ENCODE measurements at regions not wholly inside any gene's neighbourhood (a gene's known extent, or its start where the extent isn't known, plus 50 kb on each side); places are given as distances from the start of the nearest gene placed in this dataset.
"Not testable (repeated sequence)": the region's sequence is repeated elsewhere in the genome, so short reads cannot be mapped to it uniquely, and the experiment has no call there.

DNA sequence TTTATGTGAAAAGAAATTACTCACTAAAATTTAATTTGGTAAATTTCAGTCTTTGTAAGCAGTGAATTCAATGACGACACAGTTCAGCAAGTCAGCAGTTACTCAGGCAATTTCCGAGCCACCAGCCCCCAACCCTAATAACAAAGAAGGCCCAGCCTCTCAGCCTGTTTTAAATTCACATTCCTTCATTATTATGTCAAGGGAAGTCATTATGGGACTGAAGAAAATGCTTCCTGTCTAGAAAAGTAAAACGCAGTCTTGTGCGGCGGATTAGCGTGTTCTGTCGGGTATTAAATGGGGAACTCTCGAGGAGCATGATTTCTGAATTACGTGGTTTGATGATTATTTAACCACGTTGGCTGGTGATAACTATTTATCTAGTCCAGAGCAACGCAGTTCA lies 177.6 kb downstream of the AIPL1 start:
- Histone ChIP-seq H3K4me3 (ENCODE audit: insufficient read depth, low read depth, low read length) (no peak overlapping the region), H3K27me3 (ENCODE audit: control insufficient read depth, insufficient read depth, low read length) (no peaks in the 10 kb centered on the region), H3K36me3 (replicated peaks; ENCODE audit: control insufficient read depth, insufficient read depth, low read length) (no peaks in the 10 kb centered on the region)
- DNase-seq, result no peak

DNA sequence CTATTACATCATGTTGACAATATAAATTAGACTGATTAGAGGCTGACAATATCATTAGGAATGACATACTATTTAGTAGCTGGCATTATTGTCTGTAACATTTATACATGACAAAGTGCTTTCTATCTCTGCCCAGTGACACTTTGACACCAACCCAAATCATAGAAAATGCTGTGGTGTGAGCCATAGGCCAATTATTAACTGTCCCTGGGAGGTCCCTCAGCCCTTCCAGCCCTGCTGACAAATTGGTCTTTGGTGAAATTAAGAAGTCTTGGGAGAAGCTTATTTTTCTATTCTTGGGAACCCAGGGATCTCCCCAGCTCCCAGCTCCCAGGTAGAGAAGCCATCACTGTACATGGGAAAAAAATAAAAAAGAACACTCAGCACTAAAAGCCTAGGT lies 179.6 kb downstream of the AIPL1 start:
- no peak for DNase-seq
- Histone ChIP-seq H3K36me3 (replicated peaks; ENCODE audit: control insufficient read depth, insufficient read depth, low read length) (no peaks in the 10 kb centered on the region), H3K27me3 (ENCODE audit: control insufficient read depth, insufficient read depth, low read length) (no peaks in the 10 kb centered on the region), H3K4me3 (ENCODE audit: insufficient read depth, low read depth, low read length) (no peak overlapping the region)

GRCh38 chr17:6254036-6254435 lies 180.9 kb downstream of the AIPL1 start:
- H3K36me3 ChIP-seq (replicated peaks; ENCODE audit: control insufficient read depth, insufficient read depth, low read length), result no peaks in the 10 kb centered on the region
- H3K27me3 ChIP-seq (ENCODE audit: control insufficient read depth, insufficient read depth, low read length), result no peaks in the 10 kb centered on the region
- H3K4me3 ChIP-seq (ENCODE audit: insufficient read depth, low read depth, low read length), result no peak overlapping the region
- DNase-seq, result no peak

DNA sequence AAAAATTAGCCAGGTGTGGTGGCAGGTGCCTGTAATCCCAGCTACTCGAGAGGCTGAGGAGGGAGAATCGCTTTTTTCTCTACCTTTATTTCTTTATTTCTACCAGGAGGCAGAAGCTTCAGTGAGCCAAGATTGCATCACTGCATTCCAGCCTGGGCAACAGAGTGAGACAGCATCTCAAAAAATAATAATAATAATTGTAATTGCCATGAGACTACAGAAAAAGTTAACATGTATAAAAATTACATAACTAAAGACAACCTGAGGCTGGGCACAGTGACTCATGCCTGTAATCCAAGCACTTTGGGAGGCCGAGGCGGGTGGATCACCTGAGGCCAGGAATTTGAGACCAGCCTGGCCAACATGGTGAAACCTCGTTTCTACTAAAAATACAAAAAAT lies 181.5 kb downstream of the WSCD1 start:
- H3K36me3 ChIP-seq (replicated peaks; ENCODE audit: control insufficient read depth, insufficient read depth, low read length); H3K4me3 ChIP-seq (ENCODE audit: insufficient read depth, low read depth, low read length); DNase-seq; H3K27me3 ChIP-seq (ENCODE audit: control insufficient read depth, insufficient read depth, low read length): not testable (repeated sequence)

- Histone ChIP-seq H3K4me3 (ENCODE audit: insufficient read depth, low read depth, low read length) (no peak overlapping the region), H3K36me3 (replicated peaks; ENCODE audit: control insufficient read depth, insufficient read depth, low read length) (no peaks in the 10 kb centered on the region), H3K27me3 (ENCODE audit: control insufficient read depth, insufficient read depth, low read length) (no peaks in the 10 kb centered on the region)
- no peak for DNase-seq
These were observed 179.6 kb downstream of the WSCD1 start for GRCh38 chr17:6249732-6250131.

DNA sequence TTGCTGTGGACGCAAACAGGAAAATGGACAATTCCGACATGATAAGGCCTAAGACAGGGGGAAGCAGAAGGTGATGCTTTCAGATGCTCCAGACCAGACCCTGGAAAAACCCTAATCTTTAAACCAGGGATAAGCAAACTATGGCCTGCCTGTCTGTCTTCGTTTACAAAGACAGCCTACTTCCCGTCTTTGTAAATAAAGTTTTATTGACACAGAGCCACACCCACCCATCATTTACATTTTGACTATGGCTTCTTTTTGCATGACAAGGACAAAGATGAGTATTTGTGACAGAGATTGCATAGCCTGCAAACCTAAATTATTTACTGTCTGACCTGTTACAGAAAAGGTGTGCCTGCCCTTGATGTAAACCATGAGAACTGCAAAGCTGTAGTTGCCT lies 177.9 kb downstream of the WSCD1 start:
- no peaks in the 10 kb centered on the region for H3K27me3 ChIP-seq (ENCODE audit: control insufficient read depth, insufficient read depth, low read length)
- no peak for DNase-seq
- H3K36me3 ChIP-seq (replicated peaks; ENCODE audit: control insufficient read depth, insufficient read depth, low read length), result no peaks in the 10 kb centered on the region
- H3K4me3 ChIP-seq (ENCODE audit: insufficient read depth, low read depth, low read length), result no peak overlapping the region

DNA sequence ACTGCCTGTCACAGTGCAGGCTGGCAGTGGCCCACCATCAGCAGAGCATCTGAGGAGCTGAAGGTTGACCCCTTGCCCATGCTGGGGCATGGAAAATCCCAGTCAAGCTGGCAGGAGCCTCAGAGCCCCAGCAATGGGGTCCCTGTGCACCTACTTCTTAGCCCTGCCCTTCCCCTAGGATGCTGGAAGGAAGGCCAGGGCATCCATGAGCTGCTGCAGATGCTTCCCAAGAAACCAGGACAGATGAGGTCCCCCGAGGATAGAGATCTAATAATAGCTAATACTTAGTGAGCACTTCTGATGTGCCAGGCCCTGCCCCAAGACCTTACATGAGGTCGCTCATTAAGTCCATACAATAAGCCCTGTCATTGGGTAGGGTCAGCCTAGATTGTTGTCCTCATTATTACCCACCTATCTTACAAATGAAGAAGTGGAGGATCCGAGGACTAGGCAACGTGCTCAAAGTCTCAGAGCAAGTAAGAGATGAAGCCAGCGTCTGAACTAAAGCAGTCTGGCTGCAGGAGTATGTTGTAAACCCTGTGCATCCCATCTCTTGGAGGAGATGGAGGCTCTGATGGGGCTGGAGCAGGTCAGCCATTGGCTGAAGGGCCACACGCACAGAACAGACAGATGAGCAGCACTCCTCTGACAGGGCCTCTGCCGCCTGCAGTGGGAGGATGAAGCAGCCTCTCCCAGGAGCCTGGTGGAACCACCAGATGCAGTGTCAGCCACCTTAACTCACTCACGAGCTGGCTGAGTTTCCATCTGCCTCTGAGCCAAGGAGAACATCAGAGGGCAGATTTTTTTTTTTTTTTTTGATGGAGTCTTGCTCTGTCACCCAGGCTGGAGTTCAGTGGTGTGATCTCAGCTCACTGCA lies 175.4 kb downstream of the WSCD1 start:
- no peak overlapping the region for H3K4me3 ChIP-seq (ENCODE audit: insufficient read depth, low read depth, low read length)
- no peaks in the 10 kb centered on the region for H3K27me3 ChIP-seq (ENCODE audit: control insufficient read depth, insufficient read depth, low read length)
- no peak for DNase-seq
- no peaks in the 10 kb centered on the region for H3K36me3 ChIP-seq (replicated peaks; ENCODE audit: control insufficient read depth, insufficient read depth, low read length)

DNA sequence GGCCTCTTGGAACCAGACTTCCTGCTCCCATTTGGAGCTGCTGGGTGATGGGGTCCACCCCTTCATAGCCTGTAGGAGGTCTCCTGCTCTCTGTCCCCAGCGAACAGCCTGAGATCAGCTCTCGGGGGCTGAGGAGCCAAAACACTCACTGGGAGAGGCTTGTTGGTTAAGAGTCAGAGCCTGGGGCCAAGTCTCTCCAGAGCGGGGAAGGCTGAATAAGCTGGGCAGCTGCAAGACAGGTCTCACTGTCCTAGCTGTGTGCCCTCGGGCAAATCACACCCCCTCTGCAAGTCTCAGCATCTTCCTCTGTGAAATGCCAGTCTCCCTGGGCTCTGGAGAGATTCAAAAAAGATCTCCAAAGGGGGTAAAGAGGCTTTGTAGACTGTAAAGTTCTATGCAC lies 174.6 kb downstream of the WSCD1 start:
- Histone ChIP-seq H3K36me3 (replicated peaks; ENCODE audit: control insufficient read depth, insufficient read depth, low read length) (no peaks in the 10 kb centered on the region), H3K27me3 (ENCODE audit: control insufficient read depth, insufficient read depth, low read length) (no peaks in the 10 kb centered on the region), H3K4me3 (ENCODE audit: insufficient read depth, low read depth, low read length) (no peak overlapping the region)
- DNase-seq, result no peak

DNA sequence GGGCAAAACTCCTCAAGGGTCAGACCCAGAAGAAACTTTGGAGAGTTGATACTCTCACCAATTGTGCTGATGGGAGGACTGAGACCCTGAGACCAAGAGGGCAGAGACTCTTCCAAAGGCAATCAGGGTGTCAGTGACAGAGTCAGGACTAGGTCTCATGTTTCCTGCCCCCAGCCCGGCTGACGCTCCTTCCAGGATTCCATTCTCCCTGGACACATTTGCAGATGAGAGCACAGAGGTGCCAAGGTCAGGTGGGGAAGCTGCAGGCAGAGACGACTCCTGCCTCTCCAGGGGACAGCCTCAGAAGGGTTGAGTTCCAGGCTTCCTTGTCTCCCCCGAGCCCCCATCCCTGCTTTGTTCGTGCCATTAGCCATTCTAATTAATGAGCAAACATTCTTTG lies 174.1 kb downstream of the WSCD1 start:
- H3K36me3 ChIP-seq (replicated peaks; ENCODE audit: control insufficient read depth, insufficient read depth, low read length), result no peaks in the 10 kb centered on the region
- no peak overlapping the region for H3K4me3 ChIP-seq (ENCODE audit: insufficient read depth, low read depth, low read length)
- no peaks in the 10 kb centered on the region for H3K27me3 ChIP-seq (ENCODE audit: control insufficient read depth, insufficient read depth, low read length)
- no peak for DNase-seq

- H3K36me3 ChIP-seq (replicated peaks; ENCODE audit: control insufficient read depth, insufficient read depth, low read length), result no peaks in the 10 kb centered on the region
- no peak overlapping the region for H3K4me3 ChIP-seq (ENCODE audit: insufficient read depth, low read depth, low read length)
- no peaks in the 10 kb centered on the region for H3K27me3 ChIP-seq (ENCODE audit: control insufficient read depth, insufficient read depth, low read length)
- no peak for DNase-seq
These were observed 173.0 kb downstream of the WSCD1 start for GRCh38 chr17:6243186-6243585.

DNA sequence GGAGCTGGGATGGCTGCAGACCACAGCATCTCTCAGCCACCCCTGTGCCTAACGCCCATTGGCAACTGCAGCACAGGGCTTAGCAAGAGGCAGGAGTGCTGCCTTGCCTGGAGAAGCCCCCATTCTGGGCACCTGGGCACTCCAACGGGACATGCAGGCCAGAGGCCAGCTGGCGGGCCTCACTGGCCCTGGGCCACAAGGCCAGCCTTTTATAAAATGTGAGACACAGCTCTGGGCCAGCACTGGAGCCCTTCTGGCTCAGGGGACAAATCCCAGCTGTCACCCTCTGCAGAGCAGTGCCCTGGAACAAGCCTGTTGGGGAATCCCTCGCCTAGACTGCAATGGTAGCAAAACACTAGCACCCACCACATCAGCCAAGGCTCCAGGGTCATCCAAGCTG lies 171.8 kb downstream of the WSCD1 start:
- no peaks in the 10 kb centered on the region for H3K36me3 ChIP-seq (replicated peaks; ENCODE audit: control insufficient read depth, insufficient read depth, low read length)
- DNase-seq, result no peak
- no peak overlapping the region for H3K4me3 ChIP-seq (ENCODE audit: insufficient read depth, low read depth, low read length)
- no peaks in the 10 kb centered on the region for H3K27me3 ChIP-seq (ENCODE audit: control insufficient read depth, insufficient read depth, low read length)

DNA sequence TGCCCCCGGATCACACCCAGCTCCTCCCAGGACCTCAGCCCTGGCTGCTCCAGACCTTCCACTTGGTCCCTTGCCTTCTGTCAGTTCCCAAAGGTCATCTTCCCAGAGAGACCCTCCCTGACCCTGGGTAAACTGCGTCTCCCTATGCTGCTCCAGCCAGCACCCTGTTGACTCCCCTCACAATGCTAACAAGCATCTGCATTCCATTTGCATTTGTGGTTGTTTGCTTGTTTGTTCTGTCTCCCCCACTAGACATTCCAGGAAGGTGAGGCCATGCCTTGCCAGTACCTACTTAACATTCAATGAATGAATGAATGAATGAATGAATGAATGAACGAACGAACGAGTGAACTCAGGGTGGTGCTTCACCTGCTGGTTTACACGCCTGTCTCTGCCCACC lies 171.2 kb downstream of the WSCD1 start:
- peak; percentile 51 for DNase-seq
- Histone ChIP-seq H3K36me3 (replicated peaks; ENCODE audit: control insufficient read depth, insufficient read depth, low read length) (no peaks in the 10 kb centered on the region), H3K27me3 (ENCODE audit: control insufficient read depth, insufficient read depth, low read length) (no peaks in the 10 kb centered on the region), H3K4me3 (ENCODE audit: insufficient read depth, low read depth, low read length) (no peak overlapping the region)

GRCh38 chr17:6240601-6241000 lies 170.4 kb downstream of the WSCD1 start:
- H3K36me3 ChIP-seq (replicated peaks; ENCODE audit: control insufficient read depth, insufficient read depth, low read length), result no peaks in the 10 kb centered on the region
- H3K27me3 ChIP-seq (ENCODE audit: control insufficient read depth, insufficient read depth, low read length), result no peaks in the 10 kb centered on the region
- no peak for DNase-seq

DNA sequence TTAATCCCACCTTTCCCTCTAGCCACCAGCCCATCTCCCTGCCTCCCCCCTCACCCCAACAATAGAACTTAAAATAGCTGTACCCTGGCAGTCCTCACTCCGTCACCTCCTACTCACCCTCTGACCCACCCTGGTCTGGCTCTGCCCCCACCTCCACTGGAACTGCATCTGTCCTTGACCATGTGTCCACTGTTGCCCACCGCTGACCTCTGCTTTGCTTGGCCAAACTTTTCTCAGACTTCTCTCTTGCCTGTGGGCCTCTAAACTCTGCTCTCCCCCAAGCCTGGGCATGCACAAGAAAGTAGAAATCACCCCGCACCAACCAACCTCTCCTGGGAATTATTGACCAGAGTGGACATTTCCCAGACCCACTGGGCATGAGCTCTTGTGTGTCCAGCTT lies 169.8 kb downstream of the WSCD1 start:
- H3K27me3 ChIP-seq (ENCODE audit: control insufficient read depth, insufficient read depth, low read length), result no peaks in the 10 kb centered on the region
- DNase-seq, result no peak
- no peaks in the 10 kb centered on the region for H3K36me3 ChIP-seq (replicated peaks; ENCODE audit: control insufficient read depth, insufficient read depth, low read length)
- no peak overlapping the region for H3K4me3 ChIP-seq (ENCODE audit: insufficient read depth, low read depth, low read length)

More at GRCh38 chr17:6240601-6241000, 170.4 kb downstream of the WSCD1 start:
- H3K4me3 ChIP-seq (ENCODE audit: insufficient read depth, low read depth, low read length), result no peak overlapping the region

GRCh38 chr17:6239241-6239798 lies 169.1 kb downstream of the WSCD1 start:
- DNase-seq, result no peak
- H3K36me3 ChIP-seq (replicated peaks; ENCODE audit: control insufficient read depth, insufficient read depth, low read length), result no peaks in the 10 kb centered on the region
- H3K4me3 ChIP-seq (ENCODE audit: insufficient read depth, low read depth, low read length), result no peak overlapping the region
- H3K27me3 ChIP-seq (ENCODE audit: control insufficient read depth, insufficient read depth, low read length), result no peaks in the 10 kb centered on the region
